ENCODE measurements at regions not wholly inside any gene's neighbourhood (a gene's known extent, or its start where the extent isn't known, plus 50 kb on each side); places are given as distances from the start of the nearest gene placed in this dataset.

GRCh38 chr18:78731016-78731397 lies 248.6 kb upstream of the SALL3 start:
- DNase-seq: no peak
- WGBS, 2 donors: 64 to 72% methylated on average over 15 to 20 of the region's 20 CpGs
- intact Hi-C loops (cut with DNase I; ENCODE audit: low total_unique reads): no loop called here
- Histone ChIP-seq H3K36me3 (ENCODE audit: low read depth, missing control alignments) (no peaks in the 10 kb centered on the region), H3K9me3 (no peaks in the 10 kb centered on the region), H3K4me1 (no peaks in the 10 kb centered on the region), H3K27ac (no peak overlapping the region), H3K27me3 (no peaks in the 10 kb centered on the region), H3K4me3 (no peak overlapping the region)
- TF ChIP-seq CTCF (IDR thresholded peaks at IDR 0.05) (no peak), POLR2A (IDR thresholded peaks at IDR 0.05) (no peak)

- H3K4me3 ChIP-seq: no peak overlapping the region
- no peak for TF ChIP-seq CTCF (IDR thresholded peaks at IDR 0.05)
- H3K9me3 ChIP-seq: no peaks in the 10 kb centered on the region
- H3K36me3 ChIP-seq (ENCODE audit: low read depth, missing control alignments): no peaks in the 10 kb centered on the region
- DNase-seq: no peak
- intact Hi-C loops (cut with DNase I; ENCODE audit: low total_unique reads): no loop called here
- H3K27ac ChIP-seq: no peak overlapping the region
- 77 to 80% methylated on average over 12 to 18 of the region's 18 CpGs for WGBS, 2 donors
- H3K4me1 ChIP-seq: no peaks in the 10 kb centered on the region
- H3K27me3 ChIP-seq: no peaks in the 10 kb centered on the region
Observed at GRCh38 chr18:78731398-78732032, 248.1 kb upstream of the SALL3 start.

- no peaks in the 10 kb centered on the region for H3K4me1 ChIP-seq
- WGBS, 2 donors: 76 to 77% methylated on average over 13 to 14 of the region's 14 CpGs
- no peak for TF ChIP-seq CTCF (IDR thresholded peaks at IDR 0.05)
- no peak for TF ChIP-seq POLR2A (IDR thresholded peaks at IDR 0.05)
- H3K9me3 ChIP-seq: no peaks in the 10 kb centered on the region
- intact Hi-C loops (cut with DNase I; ENCODE audit: low total_unique reads): no loop called here
- no peaks in the 10 kb centered on the region for H3K27me3 ChIP-seq
- no peaks in the 10 kb centered on the region for H3K36me3 ChIP-seq (ENCODE audit: low read depth, missing control alignments)
- H3K27ac ChIP-seq: no peak overlapping the region
- H3K4me3 ChIP-seq: no peak overlapping the region
- DNase-seq: no peak
Observed at GRCh38 chr18:78732273-78733210, 247.1 kb upstream of the SALL3 start.

- Histone ChIP-seq H3K27me3 (no peaks in the 10 kb centered on the region), H3K36me3 (ENCODE audit: low read depth, missing control alignments) (no peaks in the 10 kb centered on the region), H3K4me3 (no peak overlapping the region), H3K4me1 (no peaks in the 10 kb centered on the region), H3K27ac (no peak overlapping the region), H3K9me3 (no peaks in the 10 kb centered on the region)
- intact Hi-C loops (cut with DNase I; ENCODE audit: low total_unique reads): no loop called here
- no peak for DNase-seq
- TF ChIP-seq POLR2A (IDR thresholded peaks at IDR 0.05): no peak
- TF ChIP-seq CTCF (IDR thresholded peaks at IDR 0.05): no peak
- WGBS, 2 donors: 77 to 82% methylated on average over 26 to 30 of the region's 30 CpGs
Observed at GRCh38 chr18:78733762-78734613, 245.6 kb upstream of the SALL3 start.
